ENCODE measurements at regions not wholly inside any gene's neighbourhood (a gene's known extent, or its start where the extent isn't known, plus 50 kb on each side); places are given as distances from the start of the nearest gene placed in this dataset.

- TF ChIP-seq CTCF (IDR thresholded peaks at IDR 0.05) (no peak), POLR2A (IDR thresholded peaks at IDR 0.05) (no peak)
These were observed 455.7 kb downstream of the CDH8 start for GRCh38 chr16:61580579-61580978.

All from lower leg skin (tissue), 3 donors.